ENCODE measurements at regions not wholly inside any gene's neighbourhood (a gene's known extent, or its start where the extent isn't known, plus 50 kb on each side); places are given as distances from the start of the nearest gene placed in this dataset.

- no peaks in the 10 kb centered on the region for H3K36me3 ChIP-seq (ENCODE audit: control insufficient read depth, insufficient read depth, low read length)
- DNase-seq (ENCODE audit: low read depth): no peak
- no peaks in the 10 kb centered on the region for H3K27me3 ChIP-seq (ENCODE audit: control insufficient read depth, insufficient read depth, low read length)
- no peak for FAIRE-seq
- TF ChIP-seq, protein P1, sequence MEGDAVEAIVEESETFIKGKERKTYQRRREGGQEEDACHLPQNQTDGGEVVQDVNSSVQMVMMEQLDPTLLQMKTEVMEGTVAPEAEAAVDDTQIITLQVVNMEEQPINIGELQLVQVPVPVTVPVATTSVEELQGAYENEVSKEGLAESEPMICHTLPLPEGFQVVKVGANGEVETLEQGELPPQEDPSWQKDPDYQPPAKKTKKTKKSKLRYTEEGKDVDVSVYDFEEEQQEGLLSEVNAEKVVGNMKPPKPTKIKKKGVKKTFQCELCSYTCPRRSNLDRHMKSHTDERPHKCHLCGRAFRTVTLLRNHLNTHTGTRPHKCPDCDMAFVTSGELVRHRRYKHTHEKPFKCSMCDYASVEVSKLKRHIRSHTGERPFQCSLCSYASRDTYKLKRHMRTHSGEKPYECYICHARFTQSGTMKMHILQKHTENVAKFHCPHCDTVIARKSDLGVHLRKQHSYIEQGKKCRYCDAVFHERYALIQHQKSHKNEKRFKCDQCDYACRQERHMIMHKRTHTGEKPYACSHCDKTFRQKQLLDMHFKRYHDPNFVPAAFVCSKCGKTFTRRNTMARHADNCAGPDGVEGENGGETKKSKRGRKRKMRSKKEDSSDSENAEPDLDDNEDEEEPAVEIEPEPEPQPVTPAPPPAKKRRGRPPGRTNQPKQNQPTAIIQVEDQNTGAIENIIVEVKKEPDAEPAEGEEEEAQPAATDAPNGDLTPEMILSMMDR (IDR thresholded peaks at IDR 0.05; ENCODE audit: insufficient read depth, low read length, severe bottlenecking): no peak
- no peak overlapping the region for H3K4me3 ChIP-seq (ENCODE audit: low read depth, low read length)
These were observed 509.2 kb upstream of the HS3ST1 start for GRCh38 chr4:11937941-11938340.

DNA sequence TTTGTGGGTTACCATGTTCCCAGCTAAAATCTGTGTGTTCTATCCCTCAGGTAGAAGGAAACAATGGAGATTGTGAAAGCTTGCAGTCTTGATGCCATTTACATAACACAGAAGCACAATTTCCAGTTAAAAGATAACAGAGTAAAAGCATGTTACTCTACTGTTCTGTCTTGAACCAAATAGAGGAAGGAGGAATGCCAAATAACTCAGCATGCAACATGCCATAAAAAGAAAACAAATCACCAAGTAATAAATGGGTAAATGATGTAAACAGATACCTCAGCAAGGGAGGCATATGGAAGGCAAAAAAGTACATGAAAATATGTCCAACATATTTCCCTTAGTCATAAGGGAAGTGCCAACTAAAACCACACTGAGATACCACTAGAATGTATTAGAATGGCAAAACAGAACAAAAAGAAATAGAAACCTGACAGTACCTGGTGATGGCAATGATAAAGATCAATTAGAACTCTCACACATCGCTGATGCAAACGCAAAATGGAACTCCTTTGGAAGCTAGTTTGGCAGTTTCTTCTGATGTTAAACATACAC, 502.6 kb upstream of the HS3ST1 start:
- Histone ChIP-seq H3K27me3 (ENCODE audit: control insufficient read depth, insufficient read depth, low read length) (no peaks in the 10 kb centered on the region), H3K36me3 (ENCODE audit: control insufficient read depth, insufficient read depth, low read length) (no peaks in the 10 kb centered on the region), H3K4me3 (ENCODE audit: low read depth, low read length) (no peak overlapping the region)
- no peak for DNase-seq (ENCODE audit: low read depth)
- no peak for FAIRE-seq
- TF ChIP-seq, protein P1 (IDR thresholded peaks at IDR 0.05; ENCODE audit: insufficient read depth, low read length, severe bottlenecking): no peak

GRCh38 chr4:11929080-11929479, 500.4 kb upstream of the HS3ST1 start:
- H3K4me3 ChIP-seq (ENCODE audit: low read depth, low read length): no peak overlapping the region
- H3K27me3 ChIP-seq (ENCODE audit: control insufficient read depth, insufficient read depth, low read length): no peaks in the 10 kb centered on the region
- TF ChIP-seq, protein P1 (IDR thresholded peaks at IDR 0.05; ENCODE audit: insufficient read depth, low read length, severe bottlenecking): no peak
- no peak for FAIRE-seq
- no peak for DNase-seq (ENCODE audit: low read depth)
- no peaks in the 10 kb centered on the region for H3K36me3 ChIP-seq (ENCODE audit: control insufficient read depth, insufficient read depth, low read length)

GRCh38 chr4:11919316-11919715, 490.6 kb upstream of the HS3ST1 start:
- no peaks in the 10 kb centered on the region for H3K36me3 ChIP-seq (ENCODE audit: control insufficient read depth, insufficient read depth, low read length)
- DNase-seq (ENCODE audit: low read depth) (no peak), FAIRE-seq (no peak)
- TF ChIP-seq, protein P1 (IDR thresholded peaks at IDR 0.05; ENCODE audit: insufficient read depth, low read length, severe bottlenecking): no peak
- H3K27me3 ChIP-seq (ENCODE audit: control insufficient read depth, insufficient read depth, low read length): no peaks in the 10 kb centered on the region
- H3K4me3 ChIP-seq (ENCODE audit: low read depth, low read length): no peak overlapping the region

DNA sequence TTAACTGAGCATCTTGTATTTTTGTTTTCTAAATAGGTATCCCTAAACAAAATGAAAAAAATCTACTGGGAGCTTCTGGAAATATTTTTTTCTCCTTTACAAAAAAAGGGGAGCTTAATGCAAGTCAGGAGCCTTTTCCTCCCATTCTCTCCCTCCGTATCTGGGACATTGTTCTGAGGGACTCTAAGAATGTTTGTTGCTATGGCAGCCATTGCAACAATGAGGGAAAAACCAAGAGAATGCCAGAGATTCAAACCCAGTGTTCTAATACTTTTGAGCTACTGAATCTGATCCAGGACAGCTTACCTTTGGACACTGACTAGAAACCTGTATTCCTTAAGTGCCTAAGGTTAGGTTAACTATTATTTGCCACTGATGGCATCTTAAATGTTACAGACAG, 485.7 kb upstream of the HS3ST1 start:
- no peak for FAIRE-seq

More for the DNA sequence above, 485.7 kb upstream of the HS3ST1 start:
- no peak overlapping the region for H3K4me3 ChIP-seq (ENCODE audit: low read depth, low read length)
- no peaks in the 10 kb centered on the region for H3K27me3 ChIP-seq (ENCODE audit: control insufficient read depth, insufficient read depth, low read length)
- TF ChIP-seq, protein P1 (IDR thresholded peaks at IDR 0.05; ENCODE audit: insufficient read depth, low read length, severe bottlenecking): no peak
- DNase-seq (ENCODE audit: low read depth): no peak
- no peaks in the 10 kb centered on the region for H3K36me3 ChIP-seq (ENCODE audit: control insufficient read depth, insufficient read depth, low read length)

All from bronchial epithelial cell (primary cell).